ENCODE measurements at regions not wholly inside any gene's neighbourhood (a gene's known extent, or its start where the extent isn't known, plus 50 kb on each side); places are given as distances from the start of the nearest gene placed in this dataset.

DNA sequence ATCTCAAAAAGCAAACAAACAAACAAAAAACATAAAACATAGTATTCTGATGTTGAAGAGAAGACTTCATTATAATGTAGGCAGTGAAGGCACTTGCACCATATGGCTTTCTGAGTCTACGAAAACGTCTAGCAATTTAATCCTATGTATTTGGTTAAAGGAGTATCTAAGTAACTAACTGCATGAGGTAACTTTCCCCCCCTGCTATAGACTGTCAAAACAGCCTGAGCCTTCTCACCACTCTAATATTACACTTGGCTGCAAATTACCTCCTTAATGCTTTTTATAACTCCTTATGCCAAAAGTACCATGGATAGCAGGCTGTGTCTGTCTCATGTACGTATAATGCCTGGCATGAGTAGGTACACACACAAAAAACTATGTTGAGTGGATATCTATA, 607.6 kb upstream of the FLRT2 start:
- TF ChIP-seq, protein P1, sequence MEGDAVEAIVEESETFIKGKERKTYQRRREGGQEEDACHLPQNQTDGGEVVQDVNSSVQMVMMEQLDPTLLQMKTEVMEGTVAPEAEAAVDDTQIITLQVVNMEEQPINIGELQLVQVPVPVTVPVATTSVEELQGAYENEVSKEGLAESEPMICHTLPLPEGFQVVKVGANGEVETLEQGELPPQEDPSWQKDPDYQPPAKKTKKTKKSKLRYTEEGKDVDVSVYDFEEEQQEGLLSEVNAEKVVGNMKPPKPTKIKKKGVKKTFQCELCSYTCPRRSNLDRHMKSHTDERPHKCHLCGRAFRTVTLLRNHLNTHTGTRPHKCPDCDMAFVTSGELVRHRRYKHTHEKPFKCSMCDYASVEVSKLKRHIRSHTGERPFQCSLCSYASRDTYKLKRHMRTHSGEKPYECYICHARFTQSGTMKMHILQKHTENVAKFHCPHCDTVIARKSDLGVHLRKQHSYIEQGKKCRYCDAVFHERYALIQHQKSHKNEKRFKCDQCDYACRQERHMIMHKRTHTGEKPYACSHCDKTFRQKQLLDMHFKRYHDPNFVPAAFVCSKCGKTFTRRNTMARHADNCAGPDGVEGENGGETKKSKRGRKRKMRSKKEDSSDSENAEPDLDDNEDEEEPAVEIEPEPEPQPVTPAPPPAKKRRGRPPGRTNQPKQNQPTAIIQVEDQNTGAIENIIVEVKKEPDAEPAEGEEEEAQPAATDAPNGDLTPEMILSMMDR (IDR thresholded peaks at IDR 0.05), result no peak
- TF ChIP-seq, protein P2, sequence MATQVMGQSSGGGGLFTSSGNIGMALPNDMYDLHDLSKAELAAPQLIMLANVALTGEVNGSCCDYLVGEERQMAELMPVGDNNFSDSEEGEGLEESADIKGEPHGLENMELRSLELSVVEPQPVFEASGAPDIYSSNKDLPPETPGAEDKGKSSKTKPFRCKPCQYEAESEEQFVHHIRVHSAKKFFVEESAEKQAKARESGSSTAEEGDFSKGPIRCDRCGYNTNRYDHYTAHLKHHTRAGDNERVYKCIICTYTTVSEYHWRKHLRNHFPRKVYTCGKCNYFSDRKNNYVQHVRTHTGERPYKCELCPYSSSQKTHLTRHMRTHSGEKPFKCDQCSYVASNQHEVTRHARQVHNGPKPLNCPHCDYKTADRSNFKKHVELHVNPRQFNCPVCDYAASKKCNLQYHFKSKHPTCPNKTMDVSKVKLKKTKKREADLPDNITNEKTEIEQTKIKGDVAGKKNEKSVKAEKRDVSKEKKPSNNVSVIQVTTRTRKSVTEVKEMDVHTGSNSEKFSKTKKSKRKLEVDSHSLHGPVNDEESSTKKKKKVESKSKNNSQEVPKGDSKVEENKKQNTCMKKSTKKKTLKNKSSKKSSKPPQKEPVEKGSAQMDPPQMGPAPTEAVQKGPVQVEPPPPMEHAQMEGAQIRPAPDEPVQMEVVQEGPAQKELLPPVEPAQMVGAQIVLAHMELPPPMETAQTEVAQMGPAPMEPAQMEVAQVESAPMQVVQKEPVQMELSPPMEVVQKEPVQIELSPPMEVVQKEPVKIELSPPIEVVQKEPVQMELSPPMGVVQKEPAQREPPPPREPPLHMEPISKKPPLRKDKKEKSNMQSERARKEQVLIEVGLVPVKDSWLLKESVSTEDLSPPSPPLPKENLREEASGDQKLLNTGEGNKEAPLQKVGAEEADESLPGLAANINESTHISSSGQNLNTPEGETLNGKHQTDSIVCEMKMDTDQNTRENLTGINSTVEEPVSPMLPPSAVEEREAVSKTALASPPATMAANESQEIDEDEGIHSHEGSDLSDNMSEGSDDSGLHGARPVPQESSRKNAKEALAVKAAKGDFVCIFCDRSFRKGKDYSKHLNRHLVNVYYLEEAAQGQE (IDR thresholded peaks at IDR 0.05), result no peak
- no peak for TF ChIP-seq POLR2A (IDR thresholded peaks at IDR 0.05; ENCODE audit: low read length)
- TF ChIP-seq RCOR1 (IDR thresholded peaks at IDR 0.05; ENCODE audit: low read depth, low read length), result no peak
- no peak for TF ChIP-seq CEBPB (IDR thresholded peaks at IDR 0.05)
- TF ChIP-seq RAD21 (conservative IDR thresholded peaks at IDR 0.05 in 1 of 2, IDR thresholded peaks at IDR 0.05 in 1 of 2), result no peak
- no peak for TF ChIP-seq HDAC2 (IDR thresholded peaks at IDR 0.05)
- no peak for TF ChIP-seq JUN (IDR thresholded peaks at IDR 0.05)
- TF ChIP-seq KDM1A (IDR thresholded peaks at IDR 0.05; ENCODE audit: low read depth), result no peak
- no peak for TF ChIP-seq ESRRA (IDR thresholded peaks at IDR 0.05; ENCODE audit: borderline replicate concordance, low read length)
- TF ChIP-seq CHD2 (IDR thresholded peaks at IDR 0.05; ENCODE audit: low read length, partially characterized antibody), result no peak
